ENCODE measurements at regions not wholly inside any gene's neighbourhood (a gene's known extent, or its start where the extent isn't known, plus 50 kb on each side); places are given as distances from the start of the nearest gene placed in this dataset.

- Mint-ChIP-seq H3K36me3 (ENCODE audit: low read depth) (no peaks in the 10 kb centered on the region), H3K27me3 (ENCODE audit: insufficient read depth, low read depth, poor library complexity) (peaks cover 2% of the 10 kb centered on the region), H3K27ac (no peak overlapping the region), H3K9me3 (no peaks in the 10 kb centered on the region), H3K4me3 (no peak overlapping the region), H3K4me1 (no peaks in the 10 kb centered on the region)
- no peak overlapping the region for H3K27ac ChIP-seq (ENCODE audit: low read depth)
- no peaks in the 10 kb centered on the region; the same call in 1 of the 2 replicates for H4K20me1 ChIP-seq (replicated peaks; ENCODE audit: insufficient read depth)
- DNase-seq (ENCODE audit: low spot score) (no peak), ATAC-seq (no peak)
- H3K4me1 ChIP-seq (ENCODE audit: insufficient read depth): no peaks in the 10 kb centered on the region
- no peak overlapping the region for H2AFZ ChIP-seq
- no peaks in the 10 kb centered on the region for H3F3A ChIP-seq (replicated peaks; ENCODE audit: low read depth)
- no peaks in the 10 kb centered on the region for H3K79me2 ChIP-seq (replicated peaks; ENCODE audit: insufficient read depth)
- H3K36me3 ChIP-seq (ENCODE audit: insufficient read depth): no peaks in the 10 kb centered on the region
- no peak overlapping the region for H3K4me3 ChIP-seq
- no peak overlapping the region for H3K4me2 ChIP-seq
- no peaks in the 10 kb centered on the region for H3K27me3 ChIP-seq (ENCODE audit: insufficient read depth)
- TF ChIP-seq CTCF (conservative IDR thresholded peaks at IDR 0.05; ENCODE audit: low read depth in 2 of 2): no peak
- TF ChIP-seq STAT1 (IDR thresholded peaks at IDR 0.05; ENCODE audit: unreplicated experiment): no peak
- TF ChIP-seq EZH2phosphoT487 (IDR thresholded peaks at IDR 0.05; ENCODE audit: unreplicated experiment): no peak
- no peak for TF ChIP-seq CREB1 (CRISPR knock-in tag; IDR thresholded peaks at IDR 0.05; ENCODE audit: low read depth)
- TF ChIP-seq POLR2AphosphoS5 (IDR thresholded peaks at IDR 0.05; ENCODE audit: low read depth): no peak
- no peak for TF ChIP-seq REST (IDR thresholded peaks at IDR 0.05; ENCODE audit: unreplicated experiment)
- no peak for TF ChIP-seq ZNF462 (CRISPR knock-in tag; IDR thresholded peaks at IDR 0.05)
- no peak for TF ChIP-seq ZNF114 (CRISPR knock-in tag; IDR thresholded peaks at IDR 0.05)
- no peak for TF ChIP-seq NANOG (IDR thresholded peaks at IDR 0.05; ENCODE audit: borderline replicate concordance)
- TF ChIP-seq JUNB (IDR thresholded peaks at IDR 0.05; ENCODE audit: unreplicated experiment): no peak
- TF ChIP-seq ETS1 (IDR thresholded peaks at IDR 0.05): no peak
- TF ChIP-seq EZH2 (IDR thresholded peaks at IDR 0.05; ENCODE audit: low read depth, unreplicated experiment): no peak
- TF ChIP-seq ZNF331 (CRISPR knock-in tag; IDR thresholded peaks at IDR 0.05; ENCODE audit: low read depth): no peak
- H3K9me2 ChIP-seq (ENCODE audit: insufficient read depth): no peaks in the 10 kb centered on the region
These were observed 844.7 kb upstream of the SOX9 start for GRCh38 chr17:71276079-71276478.

Measured in GM23338 (cell line).